Lung (tissue), 11 donors: ENCODE measurements at regions not wholly inside any gene's neighbourhood (a gene's known extent, or its start where the extent isn't known, plus 50 kb on each side); places are given as distances from the start of the nearest gene placed in this dataset.

Source experiments
- ATAC-seq: fragments of 200-7000 bp; cut with Tn5 transposase; one replicate; pipeline ENCODE4 v1.9.1; 2020; ENCODE audit warnings: moderate number of reproducible peaks; ENCODE audit not compliant: insufficient read depth, low FRiP score
- DNase-seq, 3 donors: peaks; one replicate each; pipeline ENCODE4 v3.0.0-alpha.2; 2013 to 2017
- H3K27ac ChIP-seq, 2 donors: one replicate each; pipeline ENCODE4 v1.5.1; 2013; ENCODE audit warnings: mild to moderate bottlenecking in 2 of 2, moderate library complexity in 2 of 2, control low read depth in 1 of 2, inconsistent platforms in 1 of 2, low read depth in 1 of 2, low read length in 1 of 2
- H3K27me3 ChIP-seq, 3 donors: one replicate each; pipeline ENCODE4 v1.5.1; 2013; ENCODE audit warnings: low read length in 2 of 3; ENCODE audit not compliant: control insufficient read depth in 3 of 3, insufficient read depth in 3 of 3
- H3K36me3 ChIP-seq, 4 donors: one replicate each; pipeline ENCODE4 v1.5.1; 2013; ENCODE audit warnings: low read length in 4 of 4, mild to moderate bottlenecking in 1 of 4, moderate library complexity in 1 of 4; ENCODE audit not compliant: control insufficient read depth in 4 of 4, insufficient read depth in 4 of 4
- H3K4me1 ChIP-seq, 5 donors: one replicate each; pipeline ENCODE4 v1.5.1; 2013; ENCODE audit warnings: low read length in 5 of 5, mild to moderate bottlenecking in 2 of 5, moderate library complexity in 1 of 5; ENCODE audit not compliant: control insufficient read depth in 5 of 5, insufficient read depth in 5 of 5
- H3K4me3 ChIP-seq: one replicate; pipeline ENCODE4 v1.5.1; 2013; ENCODE audit warnings: mild to moderate bottlenecking, control low read depth, moderate library complexity
- H3K9ac ChIP-seq, 2 donors: one replicate each; pipeline ENCODE4 v1.5.1; 2013; ENCODE audit warnings: low read length in 2 of 2, control low read depth in 1 of 2; ENCODE audit not compliant: insufficient read depth in 1 of 2
- H3K9me3 ChIP-seq, 4 donors: one replicate each; pipeline ENCODE4 v1.5.1; 2013; ENCODE audit warnings: low read length in 3 of 4, mild to moderate bottlenecking in 1 of 4, moderate library complexity in 1 of 4; ENCODE audit not compliant: control insufficient read depth in 4 of 4, insufficient read depth in 3 of 4
- WGBS, 2 donors: extraction: QIAGEN DNeasy Blood & Tissue Kit; methylation state at CpG; one replicate each; pipeline ENCODE4 v1.1.7; 2013; 5-methylcytosine and 5-hydroxymethylcytosine counted together
- TF ChIP-seq, protein P1 (sequence below): IDR thresholded peaks from 2 replicates; pipeline ENCODE4 v1.5.1; 2012; ENCODE audit warnings: mild to moderate bottlenecking; ENCODE audit errors: control extremely low read depth, extremely low read depth
- donor health status: control.
- donor health status: control.
- donor health status: Bipolar disorder and iron deficiency.
- donor health status: healthy.
- donor health status: DM: yes; HTN: yes; CAD: no.

- Histone ChIP-seq H3K4me3 (no peak overlapping the region), H3K27me3 (no peaks in the 10 kb centered on the region), H3K36me3 (no peaks in the 10 kb centered on the region), H3K4me1 (no peaks in the 10 kb centered on the region), H3K9me3 (no peaks in the 10 kb centered on the region), H3K27ac (no peak overlapping the region), H3K9ac (no peak overlapping the region)
- WGBS, 2 donors, result 71 to 79% methylated on average over 2 of the region's 2 CpGs
- peak in 1 of 3 donors; percentile 4 for DNase-seq
- TF ChIP-seq, protein P1, sequence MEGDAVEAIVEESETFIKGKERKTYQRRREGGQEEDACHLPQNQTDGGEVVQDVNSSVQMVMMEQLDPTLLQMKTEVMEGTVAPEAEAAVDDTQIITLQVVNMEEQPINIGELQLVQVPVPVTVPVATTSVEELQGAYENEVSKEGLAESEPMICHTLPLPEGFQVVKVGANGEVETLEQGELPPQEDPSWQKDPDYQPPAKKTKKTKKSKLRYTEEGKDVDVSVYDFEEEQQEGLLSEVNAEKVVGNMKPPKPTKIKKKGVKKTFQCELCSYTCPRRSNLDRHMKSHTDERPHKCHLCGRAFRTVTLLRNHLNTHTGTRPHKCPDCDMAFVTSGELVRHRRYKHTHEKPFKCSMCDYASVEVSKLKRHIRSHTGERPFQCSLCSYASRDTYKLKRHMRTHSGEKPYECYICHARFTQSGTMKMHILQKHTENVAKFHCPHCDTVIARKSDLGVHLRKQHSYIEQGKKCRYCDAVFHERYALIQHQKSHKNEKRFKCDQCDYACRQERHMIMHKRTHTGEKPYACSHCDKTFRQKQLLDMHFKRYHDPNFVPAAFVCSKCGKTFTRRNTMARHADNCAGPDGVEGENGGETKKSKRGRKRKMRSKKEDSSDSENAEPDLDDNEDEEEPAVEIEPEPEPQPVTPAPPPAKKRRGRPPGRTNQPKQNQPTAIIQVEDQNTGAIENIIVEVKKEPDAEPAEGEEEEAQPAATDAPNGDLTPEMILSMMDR, result no peak
- no peak for ATAC-seq
Observed at GRCh38 chr5:30781643-30782042, 411.8 kb upstream of the CDH6 start.

DNA sequence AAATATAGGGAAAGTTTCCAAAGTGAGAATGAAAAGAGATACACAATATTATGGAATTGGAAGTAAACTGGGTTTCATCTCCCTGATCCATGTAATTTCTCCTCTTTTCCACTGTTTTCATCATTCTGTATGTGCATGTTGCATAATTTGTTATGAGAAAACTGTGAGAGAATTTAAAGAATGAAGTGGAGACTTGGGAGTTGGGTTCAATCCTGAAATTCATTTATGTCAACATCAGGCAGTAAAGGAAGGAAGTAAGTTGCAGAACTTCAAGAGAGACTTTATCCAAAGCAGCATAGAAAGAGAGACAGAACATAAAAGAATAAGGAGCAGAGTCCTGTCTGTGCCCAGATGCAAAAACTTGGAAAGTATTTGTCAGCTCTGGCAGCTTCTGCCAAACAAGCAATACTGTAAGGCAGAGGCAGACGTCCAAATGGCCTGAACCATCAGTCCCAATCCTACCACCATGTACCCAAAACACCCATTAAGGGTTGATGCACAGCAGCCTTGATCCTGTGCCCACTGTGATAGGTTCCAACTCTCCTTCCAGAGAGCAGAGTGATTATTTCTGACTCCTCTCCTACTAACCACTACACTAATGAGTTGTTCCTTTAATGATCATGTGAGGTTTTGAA lies 425.3 kb upstream of the CDH6 start:
- ATAC-seq (no peak), DNase-seq (peak in 2 of 3 donors; percentile 20 to 41)
- Histone ChIP-seq H3K27ac (no peak overlapping the region), H3K36me3 (no peaks in the 10 kb centered on the region), H3K9me3 (no peaks in the 10 kb centered on the region), H3K4me3 (no peak overlapping the region), H3K9ac (no peak overlapping the region), H3K27me3 (no peaks in the 10 kb centered on the region), H3K4me1 (peaks cover 0 to 16% (median 0%) of the 10 kb centered on the region in 5 donors)
- WGBS, 2 donors, result 29 to 46% methylated on average over 1 of the region's 1 CpG
- TF ChIP-seq, protein P1, result no peak

DNA sequence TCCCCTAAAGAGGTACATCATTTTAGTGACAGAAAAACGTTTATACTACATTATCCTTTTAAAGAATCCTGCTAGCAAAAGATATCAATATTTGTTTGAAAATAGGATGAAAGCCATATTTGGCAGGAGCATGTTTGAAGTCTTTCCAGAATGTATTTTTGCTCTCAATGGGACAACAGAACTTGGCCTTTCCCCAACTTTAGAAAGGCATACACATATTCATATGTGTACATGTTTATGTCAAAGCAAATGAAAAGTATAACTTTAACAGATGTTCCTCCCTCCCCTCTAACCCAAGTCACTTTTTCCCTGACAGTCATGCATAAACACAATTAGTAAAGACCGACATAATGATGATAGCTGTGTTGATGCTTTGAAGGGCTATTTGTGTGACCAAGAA lies 427.8 kb upstream of the CDH6 start:
- no peak overlapping the region for H3K4me3 ChIP-seq
- TF ChIP-seq, protein P1, result no peak
- H3K36me3 ChIP-seq, result no peaks in the 10 kb centered on the region
- no peak overlapping the region for H3K27ac ChIP-seq
- WGBS, 2 donors, result 40 to 54% methylated on average over 2 of the region's 2 CpGs
- H3K9me3 ChIP-seq, result no peaks in the 10 kb centered on the region
- no peak for ATAC-seq
- H3K27me3 ChIP-seq, result no peaks in the 10 kb centered on the region
- H3K9ac ChIP-seq, result no peak overlapping the region
- DNase-seq, result peak in 2 of 3 donors; percentile 94
- peaks cover 0 to 16% (median 0%) of the 10 kb centered on the region in 5 donors for H3K4me1 ChIP-seq

- no peak overlapping the region for H3K9ac ChIP-seq
- H3K27ac ChIP-seq, result no peak overlapping the region
- H3K27me3 ChIP-seq, result no peaks in the 10 kb centered on the region
- TF ChIP-seq, protein P1, result no peak
- H3K9me3 ChIP-seq, result no peaks in the 10 kb centered on the region
- peak in 1 of 3 donors; percentile 44 for DNase-seq
- no peak overlapping the region for H3K4me3 ChIP-seq
- H3K36me3 ChIP-seq, result no peaks in the 10 kb centered on the region
- peak; percentile 31 for ATAC-seq
- 48 to 67% methylated on average over 2 of the region's 2 CpGs for WGBS, 2 donors
- peaks cover 0 to 16% (median 0%) of the 10 kb centered on the region in 5 donors for H3K4me1 ChIP-seq
Observed at GRCh38 chr5:30765227-30765626, 428.3 kb upstream of the CDH6 start.
